Dendritic cell treated with granulocyte-macrophage colony-stimulating factor and Interleukin-4, amounts not matched to agents 40 ng/mL and 50 ng/mL, for 4 days (primary cell): ENCODE measurements at regions not wholly inside any gene's neighbourhood (a gene's known extent, or its start where the extent isn't known, plus 50 kb on each side); places are given as distances from the start of the nearest gene placed in this dataset.
"Not testable (repeated sequence)": the region's sequence is repeated elsewhere in the genome, so short reads cannot be mapped to it uniquely, and the experiment has no call there.

Experiments
- H3K27ac Mint-ChIP-seq: one replicate; pipeline ENCODE4 v1.8.0; 2022; ENCODE audit warnings: mild to moderate bottlenecking, mixed read lengths
- H3K27me3 Mint-ChIP-seq: one replicate; pipeline ENCODE4 v1.8.0; 2022; ENCODE audit warnings: mild to moderate bottlenecking, mixed read lengths
- H3K36me3 Mint-ChIP-seq: one replicate; pipeline ENCODE4 v1.8.0; 2022; ENCODE audit warnings: low read depth, mixed read lengths
- H3K4me1 Mint-ChIP-seq: one replicate; pipeline ENCODE4 v1.8.0; 2022; ENCODE audit warnings: low read depth, mixed read lengths
- H3K4me3 Mint-ChIP-seq: one replicate; pipeline ENCODE4 v1.8.0; 2022; ENCODE audit warnings: mild to moderate bottlenecking, moderate library complexity, mixed read lengths
- H3K9me3 Mint-ChIP-seq: one replicate; pipeline ENCODE4 v1.8.0; 2022; ENCODE audit warnings: mixed read lengths
- intact Hi-C: fragments of 100-400 bp; cut with micrococcal nuclease; formaldehyde crosslinking; loops from one replicate; pipeline ENCODE4 v1.15.0; 2022

GRCh38 chr6:85917522-85917921 lies 274.8 kb upstream of the SYNCRIP start:
- intact Hi-C loops, result no loop called here
- Mint-ChIP-seq H3K4me3 (no peak overlapping the region), H3K4me1 (no peaks in the 10 kb centered on the region), H3K36me3 (no peaks in the 10 kb centered on the region), H3K9me3 (no peaks in the 10 kb centered on the region), H3K27ac (no peak overlapping the region), H3K27me3 (no peaks in the 10 kb centered on the region)

- intact Hi-C loops, result no loop called here
- no peak overlapping the region for H3K4me3 Mint-ChIP-seq
- H3K27ac Mint-ChIP-seq, result no peak overlapping the region
- peaks cover 10% of the 10 kb centered on the region for H3K9me3 Mint-ChIP-seq
- no peaks in the 10 kb centered on the region for H3K4me1 Mint-ChIP-seq
- H3K27me3 Mint-ChIP-seq, result no peaks in the 10 kb centered on the region
- H3K36me3 Mint-ChIP-seq, result no peaks in the 10 kb centered on the region
Observed at GRCh38 chr6:85913001-85913400, 270.3 kb upstream of the SYNCRIP start.

DNA sequence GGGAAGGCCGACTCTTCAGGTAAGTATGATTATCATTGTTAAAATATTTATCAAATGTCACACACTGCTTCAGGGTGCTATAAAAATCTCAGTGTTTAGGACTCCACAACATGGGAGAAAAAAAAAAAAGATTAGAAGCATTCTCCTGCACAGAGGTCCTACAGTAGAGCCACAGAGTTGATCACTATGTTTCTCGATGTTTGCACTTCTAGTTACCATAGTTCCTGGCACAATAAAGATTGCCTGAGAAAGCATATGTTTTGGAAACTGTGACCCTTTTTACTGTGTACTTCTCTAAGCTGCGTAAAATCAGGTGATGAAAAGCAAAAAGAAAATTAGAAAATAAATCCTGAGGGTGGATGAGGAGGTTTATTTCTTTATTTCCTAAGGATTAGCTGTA lies 269.9 kb upstream of the SYNCRIP start:
- Mint-ChIP-seq H3K27ac (no peak overlapping the region), H3K9me3 (peaks cover 14% of the 10 kb centered on the region), H3K27me3 (no peaks in the 10 kb centered on the region), H3K4me3 (no peak overlapping the region), H3K4me1 (no peaks in the 10 kb centered on the region), H3K36me3 (no peaks in the 10 kb centered on the region)
- intact Hi-C loops, result no loop called here

DNA sequence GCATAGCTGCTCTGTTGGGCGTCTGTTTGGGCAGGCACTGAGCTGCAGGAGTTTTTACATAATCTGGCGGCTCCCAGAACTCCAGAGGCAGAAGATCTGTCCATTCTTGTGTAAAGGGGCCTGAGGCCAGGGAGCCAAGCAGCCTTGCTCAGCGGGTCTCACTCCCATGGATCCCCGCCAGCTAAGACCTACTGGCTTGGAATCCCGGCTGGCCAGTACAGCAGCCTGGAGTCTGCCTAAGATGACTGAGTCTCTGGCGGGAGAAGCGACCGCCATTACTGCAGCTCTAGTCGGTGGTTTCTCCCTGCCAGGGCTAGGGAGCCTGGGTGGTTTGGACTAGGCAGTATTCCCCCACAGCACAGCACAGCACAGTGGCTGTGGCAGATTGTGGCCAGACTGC lies 268.4 kb upstream of the SYNCRIP start:
- no peaks in the 10 kb centered on the region for H3K36me3 Mint-ChIP-seq
- no peak overlapping the region for H3K27ac Mint-ChIP-seq
- H3K4me1 Mint-ChIP-seq, result no peaks in the 10 kb centered on the region
- no peak overlapping the region for H3K4me3 Mint-ChIP-seq
- no peaks in the 10 kb centered on the region for H3K27me3 Mint-ChIP-seq
- intact Hi-C loops, result no loop called here
- peaks cover 24% of the 10 kb centered on the region for H3K9me3 Mint-ChIP-seq

DNA sequence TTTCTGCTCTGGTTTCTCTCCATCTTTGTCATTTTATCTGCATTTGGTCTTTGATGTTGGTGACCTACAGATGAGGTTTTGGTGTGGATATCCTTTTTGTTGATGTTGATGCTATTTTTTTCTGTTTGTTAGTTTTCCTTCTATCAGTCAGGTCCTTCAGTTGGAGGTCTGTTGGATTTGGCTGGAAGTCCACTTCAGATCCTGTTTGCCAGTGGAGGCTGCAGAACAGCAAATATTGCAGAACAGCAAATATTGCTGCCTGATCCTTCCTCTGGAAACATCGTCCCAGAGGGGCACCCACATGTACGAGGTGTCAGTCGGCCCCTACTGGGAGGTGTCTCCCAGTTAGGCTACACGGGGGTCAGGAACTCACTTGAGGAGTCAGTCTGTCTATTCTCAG lies 265.4 kb upstream of the SYNCRIP start:
- intact Hi-C loops, H3K36me3 Mint-ChIP-seq, H3K27ac Mint-ChIP-seq, H3K27me3 Mint-ChIP-seq, H3K4me1 Mint-ChIP-seq, H3K4me3 Mint-ChIP-seq: not testable (repeated sequence)
- peaks cover 30% of the 10 kb centered on the region for H3K9me3 Mint-ChIP-seq

- Mint-ChIP-seq H3K36me3 (no peaks in the 10 kb centered on the region), H3K4me1 (no peaks in the 10 kb centered on the region)
Observed at GRCh38 chr6:85892346-85892745, 249.7 kb upstream of the SYNCRIP start.

DNA sequence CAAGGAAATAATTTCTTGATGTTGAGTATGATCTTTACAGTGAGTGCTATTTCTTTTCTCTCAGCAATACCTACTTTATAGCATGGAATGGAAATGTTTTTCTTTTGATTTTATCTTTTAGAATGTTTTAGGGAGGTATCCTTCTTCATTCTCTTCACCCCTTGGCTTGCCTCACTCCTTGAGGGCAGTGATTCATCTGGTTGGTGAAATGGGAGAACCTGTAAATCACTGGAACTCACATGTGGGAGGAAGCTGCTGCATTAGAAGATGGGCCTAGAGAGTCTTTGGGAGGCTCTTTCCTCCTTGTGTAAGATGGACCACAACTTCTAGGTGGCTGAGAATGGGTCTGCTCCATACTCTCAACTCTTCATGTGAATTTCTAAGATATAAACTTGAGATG lies 244.8 kb upstream of the SYNCRIP start:
- Mint-ChIP-seq H3K36me3 (no peaks in the 10 kb centered on the region), H3K9me3 (peaks cover 14% of the 10 kb centered on the region), H3K4me1 (no peaks in the 10 kb centered on the region), H3K27me3 (no peaks in the 10 kb centered on the region), H3K27ac (no peak overlapping the region), H3K4me3 (no peak overlapping the region)
- intact Hi-C loops, result no loop called here

More at GRCh38 chr6:85892346-85892745, 249.7 kb upstream of the SYNCRIP start:
- no peak overlapping the region for H3K27ac Mint-ChIP-seq
- peaks cover 28% of the 10 kb centered on the region for H3K9me3 Mint-ChIP-seq
- H3K4me3 Mint-ChIP-seq, result no peak overlapping the region
- no peaks in the 10 kb centered on the region for H3K27me3 Mint-ChIP-seq
- intact Hi-C loops, result no loop called here

DNA sequence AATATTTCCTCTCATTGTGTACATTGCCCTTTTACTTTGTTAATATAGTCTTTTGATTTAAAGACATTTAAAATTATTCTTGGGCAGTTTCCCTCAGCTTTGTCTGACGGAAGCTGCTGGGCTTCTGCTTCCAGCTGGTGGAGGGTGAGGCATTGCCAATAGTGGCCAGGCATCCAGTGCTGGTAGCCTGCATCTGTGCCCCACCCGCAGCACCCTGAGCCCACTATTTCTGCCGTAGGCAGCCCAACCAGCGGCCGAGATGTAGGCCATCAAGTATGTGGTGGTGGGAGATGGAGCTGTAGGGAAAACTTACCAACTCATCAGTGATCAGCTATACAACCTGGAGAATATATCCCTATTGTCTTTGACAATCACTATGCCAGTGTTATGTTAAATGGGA lies 226.0 kb upstream of the SYNCRIP start:
- no peak overlapping the region for H3K27ac Mint-ChIP-seq
- H3K4me1 Mint-ChIP-seq, result no peaks in the 10 kb centered on the region
- H3K9me3 Mint-ChIP-seq, result peaks cover 10% of the 10 kb centered on the region
- no peaks in the 10 kb centered on the region for H3K27me3 Mint-ChIP-seq
- no peaks in the 10 kb centered on the region for H3K36me3 Mint-ChIP-seq
- H3K4me3 Mint-ChIP-seq, result no peak overlapping the region
- intact Hi-C loops, result no loop called here

GRCh38 chr6:85867595-85867994 lies 224.9 kb upstream of the SYNCRIP start:
- Mint-ChIP-seq H3K4me3 (no peak overlapping the region), H3K9me3 (peaks cover 9% of the 10 kb centered on the region), H3K36me3 (no peaks in the 10 kb centered on the region), H3K27me3 (no peaks in the 10 kb centered on the region), H3K4me1 (no peaks in the 10 kb centered on the region), H3K27ac (no peak overlapping the region)
- intact Hi-C loops, result no loop called here

GRCh38 chr6:85866758-85867401 lies 224.2 kb upstream of the SYNCRIP start:
- Mint-ChIP-seq H3K4me1 (no peaks in the 10 kb centered on the region), H3K27me3 (no peaks in the 10 kb centered on the region), H3K27ac (no peak overlapping the region), H3K4me3 (no peak overlapping the region), H3K36me3 (no peaks in the 10 kb centered on the region), H3K9me3 (peaks cover 2% of the 10 kb centered on the region)
- intact Hi-C loops, result no loop called here

DNA sequence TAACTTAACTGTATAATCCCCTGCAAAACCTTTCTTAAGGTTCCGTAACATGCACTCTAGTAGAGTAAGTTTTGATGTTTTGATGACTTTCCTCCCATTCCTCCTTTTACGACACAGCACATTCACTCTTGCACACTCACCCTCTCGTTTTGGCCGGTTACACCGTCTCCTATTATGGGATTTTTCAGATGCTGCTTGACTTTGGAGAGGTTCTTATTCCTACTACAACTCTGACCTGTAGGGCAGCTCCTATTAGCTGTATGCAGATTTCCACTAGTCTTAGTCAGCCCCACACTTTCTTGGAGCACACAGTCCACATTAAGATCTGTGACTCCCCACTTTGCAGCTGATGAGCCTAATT lies 223.7 kb upstream of the SYNCRIP start:
- Mint-ChIP-seq H3K27ac (no peak overlapping the region), H3K4me1 (no peaks in the 10 kb centered on the region), H3K27me3 (no peaks in the 10 kb centered on the region), H3K4me3 (no peak overlapping the region), H3K36me3 (no peaks in the 10 kb centered on the region), H3K9me3 (no peaks in the 10 kb centered on the region)
- intact Hi-C loops, result no loop called here

- no peaks in the 10 kb centered on the region for H3K36me3 Mint-ChIP-seq
- no peaks in the 10 kb centered on the region for H3K27me3 Mint-ChIP-seq
- no peaks in the 10 kb centered on the region for H3K4me1 Mint-ChIP-seq
- no peak overlapping the region for H3K27ac Mint-ChIP-seq
- H3K4me3 Mint-ChIP-seq, result no peak overlapping the region
- intact Hi-C loops, result no loop called here
- peaks cover 4% of the 10 kb centered on the region for H3K9me3 Mint-ChIP-seq
Observed at GRCh38 chr6:85865420-85866369, 223.0 kb upstream of the SYNCRIP start.

- Mint-ChIP-seq H3K27ac (no peak overlapping the region), H3K27me3 (no peaks in the 10 kb centered on the region), H3K4me3 (no peak overlapping the region), H3K4me1 (no peaks in the 10 kb centered on the region), H3K9me3 (peaks cover 13% of the 10 kb centered on the region), H3K36me3 (no peaks in the 10 kb centered on the region)
- intact Hi-C loops, result no loop called here
Observed at GRCh38 chr6:85864453-85865401, 222.0 kb upstream of the SYNCRIP start.

- Mint-ChIP-seq H3K4me3 (no peak overlapping the region), H3K27ac (no peak overlapping the region), H3K27me3 (no peaks in the 10 kb centered on the region), H3K36me3 (no peaks in the 10 kb centered on the region), H3K4me1 (no peaks in the 10 kb centered on the region), H3K9me3 (peaks cover 44% of the 10 kb centered on the region)
- intact Hi-C loops, result no loop called here
Observed at GRCh38 chr6:85856235-85856634, 213.5 kb upstream of the SYNCRIP start.
